Loucy (cell line): ENCODE measurements at regions not wholly inside any gene's neighbourhood (a gene's known extent, or its start where the extent isn't known, plus 50 kb on each side); places are given as distances from the start of the nearest gene placed in this dataset.

Source experiments
- CTCF ChIP-seq: fragments of 200-600 bp; sonication (generic); conservative IDR thresholded peaks from 2 replicates; pipeline ENCODE4 v1.5.1; 2014; ENCODE audit warnings: mild to moderate bottlenecking, antibody characterized with exemption, low read length
- EZH2phosphoT487 ChIP-seq: fragments of 200-600 bp; IDR thresholded peaks from 2 replicates; pipeline ENCODE4 v1.6.1; 2018; ENCODE audit warnings: antibody characterized with exemption, mild to moderate bottlenecking, moderate library complexity, borderline replicate concordance

- no peak for TF ChIP-seq CTCF
- no peak for TF ChIP-seq EZH2phosphoT487
These were observed 715.2 kb downstream of the EPM2A start for GRCh38 chr6:145020114-145020513.
